CD14-positive monocyte (primary cell): ENCODE measurements at regions not wholly inside any gene's neighbourhood (a gene's known extent, or its start where the extent isn't known, plus 50 kb on each side); places are given as distances from the start of the nearest gene placed in this dataset.

Experiments used
- DNase-seq, 3 donors: peaks; one replicate each; pipeline ENCODE4 v3.0.0-alpha.2; 2011 to 2022
- H2AFZ ChIP-seq: 2 replicates; pipeline ENCODE4 v1.6.0; 2012; ENCODE audit warnings: mild to moderate bottlenecking, low read depth, low read length, inconsistent platforms; ENCODE audit not compliant: insufficient read depth, poor library complexity, severe bottlenecking
- H3K27ac ChIP-seq, 2 donors: 1 replicate in 1 of 2; 2 replicates in 1 of 2; pipeline ENCODE4 v1.5.1; 2012 to 2013; ENCODE audit warnings: low read length in 2 of 2, control low read depth in 1 of 2, inconsistent platforms in 1 of 2, low read depth in 1 of 2, mild to moderate bottlenecking in 1 of 2
- H3K27me3 ChIP-seq, 2 donors: one replicate each; pipeline versions ENCODE4 v1.6.0 to v1.6.1; 2011 to 2013; ENCODE audit warnings: low read length in 2 of 2; ENCODE audit not compliant: control insufficient read depth in 2 of 2, insufficient read depth in 2 of 2
- H3K36me3 ChIP-seq, 2 donors: replicated peaks in 1 of 2; 1 replicate in 1 of 2; 2 replicates in 1 of 2; pipeline versions ENCODE4 v1.5.1 to v1.6.1; 2012 to 2013; ENCODE audit warnings: low read length in 2 of 2, control low read depth in 1 of 2, inconsistent platforms in 1 of 2, mild to moderate bottlenecking in 1 of 2; ENCODE audit not compliant: insufficient read depth in 2 of 2, control insufficient read depth in 1 of 2
- H3K4me1 ChIP-seq, 2 donors: 1 replicate in 1 of 2; 2 replicates in 1 of 2; pipeline versions ENCODE4 v1.5.1 to v1.6.1; 2012 to 2013; ENCODE audit warnings: low read length in 2 of 2, control low read depth in 1 of 2, inconsistent platforms in 1 of 2, mild to moderate bottlenecking in 1 of 2, moderate library complexity in 1 of 2; ENCODE audit not compliant: insufficient read depth in 2 of 2, control insufficient read depth in 1 of 2
- H3K4me2 ChIP-seq: replicated peaks from 2 replicates; pipeline ENCODE3; 2012; ENCODE audit warnings: low read length, moderate library complexity, mild to moderate bottlenecking; ENCODE audit not compliant: poor library complexity, severe bottlenecking; ENCODE audit errors: extremely low read depth
- H3K4me3 ChIP-seq, 3 experiments: fragments of 200-600 bp in 1 of 3; sonication (generic) in 1 of 3; replicated peaks in 1 of 3; 1 replicate in 2 of 3; 2 replicates in 1 of 3; pipeline ENCODE4 v1.5.1; 2011 to 2013; ENCODE audit warnings: low read length in 3 of 3, mild to moderate bottlenecking in 3 of 3, control low read depth in 2 of 3, low read depth in 2 of 3, inconsistent platforms in 1 of 3, moderate library complexity in 1 of 3
- H3K79me2 ChIP-seq: 2 replicates; pipeline ENCODE4 v1.6.0; 2012; ENCODE audit warnings: mild to moderate bottlenecking, control low read depth, inconsistent platforms, low read length, moderate library complexity; ENCODE audit not compliant: insufficient read depth
- H3K9ac ChIP-seq: 2 replicates; pipeline ENCODE4 v1.6.0; 2017; ENCODE audit warnings: low read length, mild to moderate bottlenecking; ENCODE audit not compliant: insufficient read depth, poor library complexity, severe bottlenecking
- H3K9me3 ChIP-seq, 2 donors: replicated peaks in 1 of 2; 1 replicate in 1 of 2; 2 replicates in 1 of 2; pipeline versions ENCODE4 v1.5.1 to v1.6.1; 2012 to 2013; ENCODE audit warnings: low read length in 2 of 2, control low read depth in 1 of 2; ENCODE audit not compliant: control insufficient read depth in 1 of 2, insufficient read depth in 1 of 2
- H4K20me1 ChIP-seq: 2 replicates; pipeline ENCODE4 v1.6.0; 2012; ENCODE audit warnings: mild to moderate bottlenecking, low read length, control low read depth, moderate library complexity; ENCODE audit not compliant: insufficient read depth
- H3K27ac Mint-ChIP-seq, 7 donors: one replicate each; pipeline ENCODE4 v1.8.0; 2020; ENCODE audit warnings: mild to moderate bottlenecking in 7 of 7, mixed read lengths in 7 of 7, moderate library complexity in 6 of 7, inconsistent platforms in 2 of 7
- H3K27me3 Mint-ChIP-seq, 3 donors: one replicate each; pipeline ENCODE4 v1.8.0; 2021 to 2022; ENCODE audit warnings: low read depth in 3 of 3, mild to moderate bottlenecking in 3 of 3, mixed read lengths in 3 of 3, moderate library complexity in 3 of 3, inconsistent platforms in 1 of 3
- H3K36me3 Mint-ChIP-seq, 2 donors: one replicate each; pipeline ENCODE4 v1.8.0; 2020; ENCODE audit warnings: mixed read lengths in 2 of 2, inconsistent platforms in 1 of 2, mild to moderate bottlenecking in 1 of 2
- H3K4me1 Mint-ChIP-seq: one replicate; pipeline ENCODE4 v1.8.0; 2020; ENCODE audit warnings: mild to moderate bottlenecking, mixed read lengths
- H3K4me3 Mint-ChIP-seq, 2 donors: one replicate each; pipeline ENCODE4 v1.8.0; 2020; ENCODE audit warnings: mild to moderate bottlenecking in 2 of 2, mixed read lengths in 2 of 2, moderate library complexity in 1 of 2
- H3K9me3 Mint-ChIP-seq, 7 donors: one replicate each; pipeline ENCODE4 v1.8.0; 2020 to 2022; ENCODE audit warnings: mixed read lengths in 7 of 7, mild to moderate bottlenecking in 6 of 7, moderate library complexity in 6 of 7, inconsistent platforms in 2 of 7
- WGBS: methylation state at CpG from one replicate; pipeline ENCODE4 v1.1.5; 2013; ENCODE audit warnings: missing lambda C conversion rate; ENCODE audit not compliant: insufficient coverage; 5-methylcytosine and 5-hydroxymethylcytosine counted together
- intact Hi-C, 2 donors: fragments of 100-400 bp; cut with micrococcal nuclease; formaldehyde crosslinking; loops; one replicate each; pipeline versions ENCODE4 v1.15.0 to v1.15.1; 2023
- TF ChIP-seq, protein P1 (sequence below): fragments of 200-600 bp; IDR thresholded peaks from one replicate; pipeline ENCODE4 v1.8.0; 2022; ENCODE audit warnings: antibody characterized with exemption, mild to moderate bottlenecking

DNA sequence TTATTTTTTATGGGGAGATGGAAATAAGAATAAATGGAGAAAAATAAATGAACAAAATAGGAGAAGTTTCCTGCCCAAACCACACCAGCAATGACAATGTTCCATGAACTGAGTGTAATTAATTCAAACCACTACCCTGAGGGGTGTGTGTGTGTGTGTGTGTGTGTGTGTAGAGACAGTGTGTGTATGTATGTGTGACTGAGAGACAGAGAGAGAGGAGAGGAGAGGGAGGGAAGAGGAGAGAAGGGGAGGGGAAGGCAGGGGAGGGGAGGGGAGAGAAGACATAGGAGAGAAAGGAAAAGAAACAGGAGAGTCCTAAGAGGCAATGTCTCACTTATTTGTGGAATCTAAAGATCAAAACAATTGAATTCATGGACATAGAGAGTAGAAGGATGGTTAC is 65.0 kb upstream of the POU2AF1 start:
- TF ChIP-seq, protein P1, sequence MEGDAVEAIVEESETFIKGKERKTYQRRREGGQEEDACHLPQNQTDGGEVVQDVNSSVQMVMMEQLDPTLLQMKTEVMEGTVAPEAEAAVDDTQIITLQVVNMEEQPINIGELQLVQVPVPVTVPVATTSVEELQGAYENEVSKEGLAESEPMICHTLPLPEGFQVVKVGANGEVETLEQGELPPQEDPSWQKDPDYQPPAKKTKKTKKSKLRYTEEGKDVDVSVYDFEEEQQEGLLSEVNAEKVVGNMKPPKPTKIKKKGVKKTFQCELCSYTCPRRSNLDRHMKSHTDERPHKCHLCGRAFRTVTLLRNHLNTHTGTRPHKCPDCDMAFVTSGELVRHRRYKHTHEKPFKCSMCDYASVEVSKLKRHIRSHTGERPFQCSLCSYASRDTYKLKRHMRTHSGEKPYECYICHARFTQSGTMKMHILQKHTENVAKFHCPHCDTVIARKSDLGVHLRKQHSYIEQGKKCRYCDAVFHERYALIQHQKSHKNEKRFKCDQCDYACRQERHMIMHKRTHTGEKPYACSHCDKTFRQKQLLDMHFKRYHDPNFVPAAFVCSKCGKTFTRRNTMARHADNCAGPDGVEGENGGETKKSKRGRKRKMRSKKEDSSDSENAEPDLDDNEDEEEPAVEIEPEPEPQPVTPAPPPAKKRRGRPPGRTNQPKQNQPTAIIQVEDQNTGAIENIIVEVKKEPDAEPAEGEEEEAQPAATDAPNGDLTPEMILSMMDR = no peak
- Histone ChIP-seq H3K27me3 (no peaks in the 10 kb centered on the region), H3K4me2 (no peak overlapping the region), H3K36me3 (no peaks in the 10 kb centered on the region), H2AFZ (no peak overlapping the region), H3K27ac (no peak overlapping the region), H3K9me3 (no peaks in the 10 kb centered on the region), H4K20me1 (no peaks in the 10 kb centered on the region), H3K79me2 (no peaks in the 10 kb centered on the region), H3K4me1 (peaks cover 4 to 11% of the 10 kb centered on the region in 2 donors), H3K4me3 (no peak overlapping the region), H3K9ac (no peak overlapping the region)
- DNase-seq = no peak
- Mint-ChIP-seq H3K36me3 (no peaks in the 10 kb centered on the region), H3K27me3 (peaks cover 3 to 6% (median 3%) of the 10 kb centered on the region in 3 donors), H3K4me3 (no peak overlapping the region), H3K4me1 (peaks cover 19% of the 10 kb centered on the region), H3K9me3 (peaks cover 0 to 1% (median 0%) of the 10 kb centered on the region in 7 donors), H3K27ac (no peak overlapping the region)
- intact Hi-C loops = no loop called here

DNA sequence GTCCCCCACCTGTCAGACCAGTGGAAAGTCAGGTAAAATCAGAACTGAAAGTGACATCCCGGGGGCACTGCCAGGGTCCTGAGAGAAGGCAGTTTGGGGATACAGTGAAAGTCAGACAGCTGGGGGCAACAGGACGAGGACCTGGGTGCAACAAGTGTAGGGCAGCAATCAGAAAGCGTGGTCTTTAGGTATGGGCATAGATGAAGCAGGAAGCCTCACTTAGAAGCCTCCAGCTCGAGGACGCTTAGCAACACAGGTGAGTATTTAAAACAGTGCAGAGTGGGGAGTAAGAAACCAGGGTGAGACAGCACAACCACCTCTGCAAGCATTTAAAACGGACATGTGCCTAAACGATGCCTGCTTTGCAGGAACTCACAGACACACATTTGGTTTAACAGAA is 64.6 kb upstream of the POU2AF1 start:
- H3K4me2 ChIP-seq = no peak overlapping the region
- intact Hi-C loops = no loop called here
- 80% methylated on average over 5 of the region's 7 CpGs for WGBS

More for the DNA sequence above, 64.6 kb upstream of the POU2AF1 start:
- H3K27ac ChIP-seq = no peak overlapping the region
- H3K9me3 ChIP-seq = no peaks in the 10 kb centered on the region
- no peak overlapping the region for H2AFZ ChIP-seq
- Mint-ChIP-seq H3K27me3 (peaks cover 3 to 5% (median 3%) of the 10 kb centered on the region in 3 donors), H3K27ac (peak overlapping the region in 1 of 7 donors; percentile 72), H3K4me1 (peaks cover 19% of the 10 kb centered on the region), H3K9me3 (peaks cover 0 to 1% (median 0%) of the 10 kb centered on the region in 7 donors), H3K4me3 (no peak overlapping the region), H3K36me3 (no peaks in the 10 kb centered on the region)
- no peaks in the 10 kb centered on the region for H3K36me3 ChIP-seq
- no peak overlapping the region for H3K4me3 ChIP-seq
- H3K79me2 ChIP-seq = no peaks in the 10 kb centered on the region
- H4K20me1 ChIP-seq = no peaks in the 10 kb centered on the region
- DNase-seq = no peak
- no peaks in the 10 kb centered on the region for H3K27me3 ChIP-seq
- TF ChIP-seq, protein P1 = no peak
- peaks cover 4 to 11% of the 10 kb centered on the region in 2 donors for H3K4me1 ChIP-seq
- H3K9ac ChIP-seq = no peak overlapping the region
